SK-N-SH treated with all-trans-retinoic acid at 6 μM for 48 hours (cell line): ENCODE measurements at regions not wholly inside any gene's neighbourhood (a gene's known extent, or its start where the extent isn't known, plus 50 kb on each side); places are given as distances from the start of the nearest gene placed in this dataset.

Source experiments
- BACH2 ChIP-seq: fragments of 250-450 bp; sonication (Bioruptor Pico); IDR thresholded peaks from 2 replicates; pipeline ENCODE4 v1.9.0; 2021; ENCODE audit warnings: mild to moderate bottlenecking, borderline replicate concordance
- RARB ChIP-seq: fragments of 250-450 bp; sonication (Bioruptor Pico); IDR thresholded peaks from 2 replicates; pipeline ENCODE4 v1.8.0; 2021; ENCODE audit warnings: mild to moderate bottlenecking, moderate library complexity
- ZFP3 ChIP-seq: fragments of 250-450 bp; sonication (Bioruptor Pico); IDR thresholded peaks from 2 replicates; pipeline ENCODE4 v1.5.0; 2020; ENCODE audit warnings: mild to moderate bottlenecking, moderate library complexity
- ZFP30 ChIP-seq: fragments of 450-650 bp; formaldehyde crosslinking; IDR thresholded peaks from 2 replicates; pipeline ENCODE4 v1.5.0; 2022; ENCODE audit warnings: mild to moderate bottlenecking, moderate library complexity
- ZNF8 ChIP-seq: fragments of 450-650 bp; formaldehyde crosslinking; IDR thresholded peaks from 2 replicates; pipeline ENCODE4 v1.5.0; 2020; ENCODE audit warnings: mild to moderate bottlenecking, moderate library complexity
- TF ChIP-seq, protein P1 (sequence below): fragments of 250-450 bp; sonication (Bioruptor Pico); IDR thresholded peaks from 2 replicates; pipeline ENCODE4 v1.8.0; 2020; ENCODE audit warnings: mild to moderate bottlenecking, moderate library complexity, borderline replicate concordance

DNA sequence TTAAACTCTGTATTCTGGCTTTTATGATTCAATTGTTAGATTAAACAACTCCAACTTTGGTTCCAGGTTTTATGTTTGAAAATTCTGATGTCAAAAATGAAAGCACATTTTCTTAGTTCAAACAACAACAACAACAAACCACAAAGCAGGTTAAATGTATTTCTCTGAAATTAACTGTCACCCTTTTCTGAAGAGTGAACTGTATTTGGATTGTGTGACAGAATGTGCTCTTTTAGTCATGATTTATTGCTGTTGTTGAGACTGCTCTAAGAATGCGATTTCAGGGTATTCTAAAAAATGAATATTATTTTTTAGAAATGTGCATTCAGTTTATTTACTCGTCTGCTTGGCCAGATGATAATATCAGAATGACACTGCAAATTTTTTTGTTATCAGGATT lies 144.1 kb downstream of the GNAI1 start:
- TF ChIP-seq ZFP3 (CRISPR knock-in tag) (no peak), RARB (no peak), BACH2 (CRISPR knock-in tag) (no peak), ZNF8 (CRISPR knock-in tag) (no peak), ZFP30 (CRISPR knock-in tag) (no peak)
- TF ChIP-seq, protein P1, sequence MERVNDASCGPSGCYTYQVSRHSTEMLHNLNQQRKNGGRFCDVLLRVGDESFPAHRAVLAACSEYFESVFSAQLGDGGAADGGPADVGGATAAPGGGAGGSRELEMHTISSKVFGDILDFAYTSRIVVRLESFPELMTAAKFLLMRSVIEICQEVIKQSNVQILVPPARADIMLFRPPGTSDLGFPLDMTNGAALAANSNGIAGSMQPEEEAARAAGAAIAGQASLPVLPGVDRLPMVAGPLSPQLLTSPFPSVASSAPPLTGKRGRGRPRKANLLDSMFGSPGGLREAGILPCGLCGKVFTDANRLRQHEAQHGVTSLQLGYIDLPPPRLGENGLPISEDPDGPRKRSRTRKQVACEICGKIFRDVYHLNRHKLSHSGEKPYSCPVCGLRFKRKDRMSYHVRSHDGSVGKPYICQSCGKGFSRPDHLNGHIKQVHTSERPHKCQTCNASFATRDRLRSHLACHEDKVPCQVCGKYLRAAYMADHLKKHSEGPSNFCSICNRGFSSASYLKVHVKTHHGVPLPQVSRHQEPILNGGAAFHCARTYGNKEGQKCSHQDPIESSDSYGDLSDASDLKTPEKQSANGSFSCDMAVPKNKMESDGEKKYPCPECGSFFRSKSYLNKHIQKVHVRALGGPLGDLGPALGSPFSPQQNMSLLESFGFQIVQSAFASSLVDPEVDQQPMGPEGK (CRISPR knock-in tag), result no peak
